ENCODE measurements at regions not wholly inside any gene's neighbourhood (a gene's known extent, or its start where the extent isn't known, plus 50 kb on each side); places are given as distances from the start of the nearest gene placed in this dataset.

- H3K36me3 ChIP-seq (ENCODE audit: insufficient read depth, low read length) = no peaks in the 10 kb centered on the region
- no peak overlapping the region for H3K4me3 ChIP-seq (ENCODE audit: low read depth, low read length)
- no peaks in the 10 kb centered on the region for H3K79me2 ChIP-seq (ENCODE audit: control insufficient read depth, insufficient read depth, low read length, unreplicated experiment)
- H2AFZ ChIP-seq (ENCODE audit: low read length, unreplicated experiment) = no peak overlapping the region
- H3K27me3 ChIP-seq (ENCODE audit: insufficient read depth, low read length) = peaks cover 48% of the 10 kb centered on the region
- no peak overlapping the region for H3K27ac ChIP-seq (ENCODE audit: low read depth, low read length)
- H3K4me1 ChIP-seq (ENCODE audit: control insufficient read depth, insufficient read depth, low read length, unreplicated experiment) = no peaks in the 10 kb centered on the region
Measured at GRCh38 chr11:11157185-11157584, 195.9 kb downstream of the CSNK2A3 start.

- Histone ChIP-seq H3K27me3 (ENCODE audit: insufficient read depth, low read length) (peaks cover 38% of the 10 kb centered on the region), H3K36me3 (ENCODE audit: insufficient read depth, low read length) (no peaks in the 10 kb centered on the region), H3K4me3 (ENCODE audit: low read depth, low read length) (no peak overlapping the region), H3K4me1 (ENCODE audit: control insufficient read depth, insufficient read depth, low read length, unreplicated experiment) (no peaks in the 10 kb centered on the region), H3K27ac (ENCODE audit: low read depth, low read length) (no peak overlapping the region), H3K79me2 (ENCODE audit: control insufficient read depth, insufficient read depth, low read length, unreplicated experiment) (no peaks in the 10 kb centered on the region), H2AFZ (ENCODE audit: low read length, unreplicated experiment) (no peak overlapping the region)
Measured at GRCh38 chr11:11155962-11156815, 196.9 kb downstream of the CSNK2A3 start.

DNA sequence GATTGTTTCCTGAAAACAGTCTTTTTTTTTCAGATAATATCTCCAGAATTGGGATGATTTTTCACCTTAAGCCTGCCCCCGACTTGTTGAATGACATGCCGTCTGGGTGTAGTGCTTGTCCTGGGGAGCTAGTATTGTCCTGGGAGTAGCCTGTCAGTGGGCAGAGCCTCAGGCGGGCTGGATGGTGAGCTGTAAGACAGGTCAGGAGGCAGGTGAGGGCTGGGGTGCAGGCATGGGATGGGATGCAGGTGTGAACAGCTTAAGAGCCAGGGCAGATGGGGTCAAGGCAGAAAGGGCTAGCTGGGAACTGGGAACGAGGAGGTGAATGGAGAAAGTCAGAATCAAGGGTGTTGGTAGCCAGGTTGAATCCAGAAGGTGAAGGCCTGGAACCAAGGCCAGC is 200.2 kb downstream of the CSNK2A3 start:
- Histone ChIP-seq H2AFZ (ENCODE audit: low read length, unreplicated experiment) (no peak overlapping the region), H3K4me1 (ENCODE audit: control insufficient read depth, insufficient read depth, low read length, unreplicated experiment) (no peaks in the 10 kb centered on the region), H3K79me2 (ENCODE audit: control insufficient read depth, insufficient read depth, low read length, unreplicated experiment) (no peaks in the 10 kb centered on the region), H3K36me3 (ENCODE audit: insufficient read depth, low read length) (no peaks in the 10 kb centered on the region), H3K4me3 (ENCODE audit: low read depth, low read length) (no peak overlapping the region), H3K27me3 (ENCODE audit: insufficient read depth, low read length) (peaks cover 29% of the 10 kb centered on the region), H3K27ac (ENCODE audit: low read depth, low read length) (no peak overlapping the region)

GRCh38 chr11:11149671-11150459 is 203.2 kb downstream of the CSNK2A3 start:
- Histone ChIP-seq H3K36me3 (ENCODE audit: insufficient read depth, low read length) (no peaks in the 10 kb centered on the region), H3K4me3 (ENCODE audit: low read depth, low read length) (no peak overlapping the region), H2AFZ (ENCODE audit: low read length, unreplicated experiment) (no peak overlapping the region)

GRCh38 chr11:11148596-11148995 is 204.5 kb downstream of the CSNK2A3 start:
- Histone ChIP-seq H3K36me3 (ENCODE audit: insufficient read depth, low read length) (no peaks in the 10 kb centered on the region), H3K4me1 (ENCODE audit: control insufficient read depth, insufficient read depth, low read length, unreplicated experiment) (no peaks in the 10 kb centered on the region), H3K27me3 (ENCODE audit: insufficient read depth, low read length) (peaks cover 14% of the 10 kb centered on the region; the same call in 1 of the 2 replicates), H3K4me3 (ENCODE audit: low read depth, low read length) (no peak overlapping the region), H2AFZ (ENCODE audit: low read length, unreplicated experiment) (no peak overlapping the region), H3K27ac (ENCODE audit: low read depth, low read length) (no peak overlapping the region), H3K79me2 (ENCODE audit: control insufficient read depth, insufficient read depth, low read length, unreplicated experiment) (no peaks in the 10 kb centered on the region)

More at GRCh38 chr11:11149671-11150459, 203.2 kb downstream of the CSNK2A3 start:
- Histone ChIP-seq H3K27me3 (ENCODE audit: insufficient read depth, low read length) (peaks cover 27% of the 10 kb centered on the region), H3K79me2 (ENCODE audit: control insufficient read depth, insufficient read depth, low read length, unreplicated experiment) (no peaks in the 10 kb centered on the region), H3K4me1 (ENCODE audit: control insufficient read depth, insufficient read depth, low read length, unreplicated experiment) (no peaks in the 10 kb centered on the region), H3K27ac (ENCODE audit: low read depth, low read length) (no peak overlapping the region)

GRCh38 chr11:11148104-11148509 is 204.9 kb downstream of the CSNK2A3 start:
- no peaks in the 10 kb centered on the region for H3K4me1 ChIP-seq (ENCODE audit: control insufficient read depth, insufficient read depth, low read length, unreplicated experiment)
- no peaks in the 10 kb centered on the region for H3K79me2 ChIP-seq (ENCODE audit: control insufficient read depth, insufficient read depth, low read length, unreplicated experiment)
- H3K4me3 ChIP-seq (ENCODE audit: low read depth, low read length) = no peak overlapping the region
- H3K27me3 ChIP-seq (ENCODE audit: insufficient read depth, low read length) = peaks cover 9% of the 10 kb centered on the region; the same call in 1 of the 2 replicates
- no peak overlapping the region for H3K27ac ChIP-seq (ENCODE audit: low read depth, low read length)
- no peak overlapping the region for H2AFZ ChIP-seq (ENCODE audit: low read length, unreplicated experiment)
- H3K36me3 ChIP-seq (ENCODE audit: insufficient read depth, low read length) = no peaks in the 10 kb centered on the region

GRCh38 chr11:11146830-11147229 is 206.2 kb downstream of the CSNK2A3 start:
- Histone ChIP-seq H3K36me3 (ENCODE audit: insufficient read depth, low read length) (no peaks in the 10 kb centered on the region), H2AFZ (ENCODE audit: low read length, unreplicated experiment) (no peak overlapping the region), H3K4me3 (ENCODE audit: low read depth, low read length) (no peak overlapping the region), H3K27me3 (ENCODE audit: insufficient read depth, low read length) (peaks cover 9% of the 10 kb centered on the region), H3K79me2 (ENCODE audit: control insufficient read depth, insufficient read depth, low read length, unreplicated experiment) (no peaks in the 10 kb centered on the region), H3K4me1 (ENCODE audit: control insufficient read depth, insufficient read depth, low read length, unreplicated experiment) (no peaks in the 10 kb centered on the region), H3K27ac (ENCODE audit: low read depth, low read length) (no peak overlapping the region)

DNA sequence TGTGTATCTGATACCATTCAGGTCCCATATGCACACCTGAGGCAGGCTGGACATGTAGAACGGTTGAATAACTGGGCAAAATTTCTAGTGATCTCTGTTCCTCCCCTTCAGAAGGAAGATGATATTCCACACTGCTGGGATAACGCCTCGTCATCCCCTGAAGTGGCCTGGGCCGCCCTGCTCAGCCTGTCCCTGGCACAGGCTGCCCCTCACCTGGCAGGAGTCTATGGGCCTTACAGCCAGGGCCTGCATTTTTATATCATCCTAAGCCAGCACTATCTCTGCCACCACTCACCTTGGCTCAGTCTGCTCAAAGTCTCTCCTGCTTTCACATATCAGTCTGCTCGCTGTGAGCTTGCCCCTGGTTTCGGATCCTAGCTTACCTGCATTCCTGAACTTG is 209.2 kb downstream of the CSNK2A3 start:
- Histone ChIP-seq H3K4me3 (ENCODE audit: low read depth, low read length) (no peak overlapping the region), H3K4me1 (ENCODE audit: control insufficient read depth, insufficient read depth, low read length, unreplicated experiment) (no peaks in the 10 kb centered on the region), H3K27me3 (ENCODE audit: insufficient read depth, low read length) (peaks cover 4% of the 10 kb centered on the region; the same call in 1 of the 2 replicates), H3K79me2 (ENCODE audit: control insufficient read depth, insufficient read depth, low read length, unreplicated experiment) (no peaks in the 10 kb centered on the region), H3K27ac (ENCODE audit: low read depth, low read length) (no peak overlapping the region), H3K36me3 (ENCODE audit: insufficient read depth, low read length) (no peaks in the 10 kb centered on the region), H2AFZ (ENCODE audit: low read length, unreplicated experiment) (no peak overlapping the region)

GRCh38 chr11:11142430-11142829 is 210.6 kb downstream of the CSNK2A3 start:
- H3K79me2 ChIP-seq (ENCODE audit: control insufficient read depth, insufficient read depth, low read length, unreplicated experiment) = no peaks in the 10 kb centered on the region
- H2AFZ ChIP-seq (ENCODE audit: low read length, unreplicated experiment) = no peak overlapping the region
- no peak overlapping the region for H3K4me3 ChIP-seq (ENCODE audit: low read depth, low read length)
- no peak overlapping the region for H3K27ac ChIP-seq (ENCODE audit: low read depth, low read length)
- H3K4me1 ChIP-seq (ENCODE audit: control insufficient read depth, insufficient read depth, low read length, unreplicated experiment) = no peaks in the 10 kb centered on the region
- H3K36me3 ChIP-seq (ENCODE audit: insufficient read depth, low read length) = no peaks in the 10 kb centered on the region
- H3K27me3 ChIP-seq (ENCODE audit: insufficient read depth, low read length) = peaks cover 2% of the 10 kb centered on the region; the same call in 1 of the 2 replicates

GRCh38 chr11:11141065-11141464 is 212.0 kb downstream of the CSNK2A3 start:
- no peak overlapping the region for H2AFZ ChIP-seq (ENCODE audit: low read length, unreplicated experiment)
- no peaks in the 10 kb centered on the region; the same call in 1 of the 2 replicates for H3K27me3 ChIP-seq (ENCODE audit: insufficient read depth, low read length)
- no peak overlapping the region for H3K4me3 ChIP-seq (ENCODE audit: low read depth, low read length)
- no peaks in the 10 kb centered on the region for H3K79me2 ChIP-seq (ENCODE audit: control insufficient read depth, insufficient read depth, low read length, unreplicated experiment)
- no peaks in the 10 kb centered on the region for H3K4me1 ChIP-seq (ENCODE audit: control insufficient read depth, insufficient read depth, low read length, unreplicated experiment)
- no peak overlapping the region for H3K27ac ChIP-seq (ENCODE audit: low read depth, low read length)
- H3K36me3 ChIP-seq (ENCODE audit: insufficient read depth, low read length) = no peaks in the 10 kb centered on the region

Measured in ACC112 (cell line).